GM12878 (cell line): ENCODE measurements at regions not wholly inside any gene's neighbourhood (a gene's known extent, or its start where the extent isn't known, plus 50 kb on each side); places are given as distances from the start of the nearest gene placed in this dataset.
A peak's percentile ranks its signal among the peaks of the same experiment; 100 is the strongest.

Experiments used
- ATAC-seq: fragments of 200-7000 bp; cut with Tn5 transposase; 3 replicates; pipeline ENCODE4 v1.9.1; 2020; ENCODE audit warnings: mild to moderate bottlenecking, moderate library complexity
- BruUV-seq: library from RNA; stranded (reverse); fragments of 400-500 nt; replicated peaks from 2 replicates; lab custom pipeline; 2021; lab: Mats Ljungman, UMichigan
- CTCF ChIA-PET: fragments of 300-600 bp; sonication (Branson Sonifier 250); formaldehyde crosslinking; extraction: SDS; loops from one replicate; lab custom pipeline; 2021; ENCODE audit warnings: inconsistent platforms; lab: Yijun Ruan, JAX
- POLR2A ChIA-PET: fragments of 350-600 bp; formaldehyde crosslinking; extraction: SDS; loops from one replicate; lab custom pipeline; 2021; ENCODE audit warnings: inconsistent platforms; lab: Charles Lee
- RAD21 ChIA-PET: fragments of 300-600 bp; sonication (Branson Sonifier 250); formaldehyde crosslinking; loops from one replicate; lab custom pipeline; 2023; ENCODE audit warnings: antibody characterized with exemption; ENCODE audit not compliant: unreplicated experiment; lab: Charles Lee
- SMC1A ChIA-PET: fragments of 300-600 bp; sonication (Branson Sonifier 250); formaldehyde crosslinking; loops from one replicate; lab custom pipeline; 2023; ENCODE audit not compliant: unreplicated experiment, uncharacterized antibody; lab: Charles Lee
- DNase-seq: peaks from one replicate; pipeline ENCODE4 v3.0.0-alpha.2; 2011; ENCODE audit warnings: low read depth, low spot score
- FAIRE-seq: peaks from 3 replicates; lab custom pipeline; 2011; peaks lifted over from hg19 to GRCh38; lab: Jason Lieb, UNC
- H2AFZ ChIP-seq: 2 replicates; pipeline ENCODE4 v1.6.0; 2011; ENCODE audit warnings: low read depth, low read length, control low read depth; ENCODE audit not compliant: control insufficient read depth
- H3K27ac ChIP-seq: 2 replicates; pipeline ENCODE4 v1.5.1; 2011; ENCODE audit warnings: control low read depth; ENCODE audit not compliant: control insufficient read depth, insufficient read depth
- H3K27me3 ChIP-seq, 2 experiments: replicated peaks in 1 of 2; 2 replicates each; pipeline versions ENCODE4 v1.6.0 to v1.6.1; 2011; ENCODE audit warnings: low read length in 1 of 2; ENCODE audit not compliant: control insufficient read depth in 2 of 2, insufficient read depth in 2 of 2
- H3K36me3 ChIP-seq, 2 experiments: 2 replicates each; pipeline ENCODE4 v1.5.1; 2011; ENCODE audit warnings: low read length in 1 of 2; ENCODE audit not compliant: control insufficient read depth in 2 of 2, insufficient read depth in 2 of 2
- H3K4me1 ChIP-seq: 2 replicates; pipeline ENCODE4 v1.6.1; 2011; ENCODE audit warnings: mild to moderate bottlenecking, low read length, moderate library complexity, mixed read lengths; ENCODE audit not compliant: control insufficient read depth, insufficient read depth
- H3K4me2 ChIP-seq: 2 replicates; pipeline ENCODE4 v1.6.0; 2011; ENCODE audit warnings: control low read depth; ENCODE audit not compliant: control insufficient read depth, insufficient read depth
- H3K4me3 ChIP-seq: fragments of 200-600 bp; sonication (generic); 2 replicates; pipeline ENCODE4 v1.5.1; 2016
- H3K79me2 ChIP-seq: 2 replicates; pipeline ENCODE4 v1.6.0; 2011; ENCODE audit warnings: low read length; ENCODE audit not compliant: control insufficient read depth, insufficient read depth
- H3K9ac ChIP-seq: 2 replicates; pipeline ENCODE4 v1.8.0; 2011; ENCODE audit warnings: low read length, control low read depth, mixed read lengths; ENCODE audit not compliant: control insufficient read depth, insufficient read depth
- H3K9me3 ChIP-seq: replicated peaks from 3 replicates; pipeline ENCODE4 v1.5.1; 2011; ENCODE audit warnings: mild to moderate bottlenecking, low read length; ENCODE audit not compliant: control insufficient read depth, insufficient read depth
- H4K20me1 ChIP-seq: 2 replicates; pipeline ENCODE4 v1.6.0; 2011; ENCODE audit not compliant: control insufficient read depth, insufficient read depth
- ASH2L ChIP-seq: fragments of 300-600, 200-600 bp; sonication (generic); IDR thresholded peaks from 2 replicates; pipeline ENCODE4 v1.6.1; 2017; ENCODE audit warnings: low read depth, mild to moderate bottlenecking, borderline replicate concordance
- CREM ChIP-seq: IDR thresholded peaks from 2 replicates; pipeline ENCODE4 v1.6.1; 2014; ENCODE audit warnings: antibody characterized with exemption, low read depth
- HDGF ChIP-seq: fragments of 450-650 bp; IDR thresholded peaks from 2 replicates; pipeline ENCODE4 v1.6.1; 2016; ENCODE audit warnings: antibody characterized with exemption
- KLF5 ChIP-seq: fragments of 450-650 bp; IDR thresholded peaks from 2 replicates; pipeline ENCODE4 v1.6.1; 2014; ENCODE audit warnings: mild to moderate bottlenecking; ENCODE audit not compliant: partially characterized antibody
- NFYB ChIP-seq: IDR thresholded peaks from 2 replicates; pipeline ENCODE4 v1.6.1; 2011; ENCODE audit warnings: low read depth, mild to moderate bottlenecking, low read length, improper control_type of control experiment, moderate library complexity; ENCODE audit not compliant: insufficient read depth
- RAD21 ChIP-seq: IDR thresholded peaks from 2 replicates; pipeline ENCODE4 v1.6.1; 2011; ENCODE audit warnings: mild to moderate bottlenecking, low read depth, low read length, moderate library complexity; ENCODE audit not compliant: insufficient read depth
- TAF1 ChIP-seq: IDR thresholded peaks from 2 replicates; pipeline ENCODE4 v1.6.1; 2011; ENCODE audit warnings: mild to moderate bottlenecking, low read depth, low read length, borderline replicate concordance
- YY1 ChIP-seq: IDR thresholded peaks from 2 replicates; pipeline ENCODE4 v1.6.1; 2011; ENCODE audit warnings: low read depth, mild to moderate bottlenecking, low read length
- WGBS: methylation state at CpG from one replicate; pipeline ENCODE4 v1.1.6; 2016; ENCODE audit warnings: low lambda C conversion rate; ENCODE audit not compliant: insufficient replicate concordance, insufficient coverage; ENCODE audit errors: missing lambda C conversion rate; 5-methylcytosine and 5-hydroxymethylcytosine counted together
- in situ Hi-C: fragments of 300-500 bp; cut with MboI; formaldehyde crosslinking; loops from 9 replicates; pipeline ENCODE4 v1.14.3; 2018; ENCODE audit warnings: mixed read lengths
- intact Hi-C: fragments of 100-400 bp; cut with micrococcal nuclease; formaldehyde crosslinking; loops from one replicate; pipeline ENCODE4 v1.14.2; 2022; ENCODE audit not compliant: unreplicated experiment
- TF ChIP-seq, protein P1 (sequence below): IDR thresholded peaks from 2 replicates; pipeline ENCODE4 v1.6.1; 2011; ENCODE audit warnings: low read depth, mild to moderate bottlenecking, low read length, moderate library complexity, borderline replicate concordance; ENCODE audit errors: extremely low read depth
- TF ChIP-seq, protein P2 (sequence below): fragments of 450-650 bp; IDR thresholded peaks from 2 replicates; pipeline ENCODE4 v1.6.1; 2017; ENCODE audit warnings: mild to moderate bottlenecking, moderate library complexity
- TF ChIP-seq, protein P3 (sequence below): fragments of 450-650 bp; IDR thresholded peaks from 2 replicates; pipeline ENCODE4 v1.6.1; 2017; ENCODE audit warnings: antibody characterized with exemption, mild to moderate bottlenecking, moderate library complexity

DNA sequence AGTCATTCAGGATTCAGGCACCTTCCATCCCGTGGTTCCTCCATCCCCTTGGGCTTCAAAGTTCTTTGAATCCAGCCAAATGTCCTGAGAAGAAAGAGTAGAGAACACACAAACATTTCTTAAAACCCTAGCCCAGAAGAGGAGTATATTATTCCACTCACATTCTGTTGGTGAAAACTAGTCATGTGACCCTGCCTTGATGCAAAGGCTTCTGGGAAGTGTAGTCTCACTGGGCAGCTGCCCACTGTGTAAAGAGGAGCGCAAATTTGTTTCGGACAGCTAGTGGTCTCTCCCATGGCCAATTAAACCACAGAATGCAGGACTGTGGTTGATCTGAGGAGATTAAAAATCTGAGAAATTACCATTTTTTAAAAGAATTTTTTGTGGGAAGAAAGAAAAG lies 304.4 kb downstream of the SUCLA2 start:
- no TSS peak for BruUV-seq
- Histone ChIP-seq H3K79me2 (no peaks in the 10 kb centered on the region), H2AFZ (no peak overlapping the region), H3K27me3 (no peaks in the 10 kb centered on the region), H3K4me1 (no peaks in the 10 kb centered on the region), H4K20me1 (no peaks in the 10 kb centered on the region), H3K4me2 (no peak overlapping the region), H3K4me3 (no peak overlapping the region), H3K9me3 (no peaks in the 10 kb centered on the region), H3K36me3 (no peaks in the 10 kb centered on the region), H3K9ac (no peak overlapping the region), H3K27ac (no peak overlapping the region)
- ChIA-PET SMC1A (no interaction called here), RAD21 (no interaction called here), POLR2A (no interaction called here), CTCF (no interaction called here)
- intact Hi-C loops: no loop called here
- FAIRE-seq (no peak), ATAC-seq (no peak), DNase-seq (no peak)
- in situ Hi-C loops: no loop called here
- TF ChIP-seq YY1 (no peak), NFYB (peak; percentile 65; the same call in 1 of the 2 replicates)
- 13% methylated on average over 3 of the region's 3 CpGs for WGBS

DNA sequence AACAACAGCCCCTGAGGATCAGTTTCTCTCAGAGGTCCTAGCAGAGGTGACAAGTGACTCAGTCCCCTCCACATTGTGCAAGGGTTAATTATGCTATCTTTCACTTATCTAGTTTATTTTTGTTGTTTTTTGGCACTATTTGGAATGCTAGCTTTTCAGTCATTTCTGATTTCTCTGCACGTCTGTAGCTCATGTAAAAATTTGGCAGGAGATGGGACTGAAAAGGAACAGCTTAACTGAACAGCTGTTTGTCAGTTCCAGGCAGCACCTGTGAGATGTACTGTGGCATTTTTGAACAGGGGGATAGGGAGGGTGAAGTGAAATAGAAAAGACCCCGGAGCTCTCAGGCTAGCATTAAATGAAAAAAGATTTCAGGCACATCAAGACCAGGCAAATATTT lies 313.5 kb downstream of the SUCLA2 start:
- CTCF ChIA-PET: no interaction called here
- in situ Hi-C loops (no loop called here), intact Hi-C loops (no loop called here)
- Histone ChIP-seq H3K9ac (no peak overlapping the region), H3K27ac (no peak overlapping the region), H3K36me3 (no peaks in the 10 kb centered on the region), H3K9me3 (no peaks in the 10 kb centered on the region), H3K79me2 (no peaks in the 10 kb centered on the region), H4K20me1 (no peaks in the 10 kb centered on the region), H3K4me2 (no peak overlapping the region), H2AFZ (no peak overlapping the region), H3K27me3 (no peaks in the 10 kb centered on the region), H3K4me1 (no peaks in the 10 kb centered on the region), H3K4me3 (no peak overlapping the region)
- ATAC-seq (no peak), FAIRE-seq (no peak), DNase-seq (no peak)
- SMC1A ChIA-PET: no interaction called here
- WGBS: 0% methylated on average over 2 of the region's 2 CpGs
- POLR2A ChIA-PET: no interaction called here
- BruUV-seq: no TSS peak
- RAD21 ChIA-PET: no interaction called here
- no peak for TF ChIP-seq CREM
- TF ChIP-seq RAD21: no peak
- TF ChIP-seq, protein P1, sequence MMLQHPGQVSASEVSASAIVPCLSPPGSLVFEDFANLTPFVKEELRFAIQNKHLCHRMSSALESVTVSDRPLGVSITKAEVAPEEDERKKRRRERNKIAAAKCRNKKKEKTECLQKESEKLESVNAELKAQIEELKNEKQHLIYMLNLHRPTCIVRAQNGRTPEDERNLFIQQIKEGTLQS: no peak
- TF ChIP-seq HDGF: no peak
- TF ChIP-seq, protein P2, sequence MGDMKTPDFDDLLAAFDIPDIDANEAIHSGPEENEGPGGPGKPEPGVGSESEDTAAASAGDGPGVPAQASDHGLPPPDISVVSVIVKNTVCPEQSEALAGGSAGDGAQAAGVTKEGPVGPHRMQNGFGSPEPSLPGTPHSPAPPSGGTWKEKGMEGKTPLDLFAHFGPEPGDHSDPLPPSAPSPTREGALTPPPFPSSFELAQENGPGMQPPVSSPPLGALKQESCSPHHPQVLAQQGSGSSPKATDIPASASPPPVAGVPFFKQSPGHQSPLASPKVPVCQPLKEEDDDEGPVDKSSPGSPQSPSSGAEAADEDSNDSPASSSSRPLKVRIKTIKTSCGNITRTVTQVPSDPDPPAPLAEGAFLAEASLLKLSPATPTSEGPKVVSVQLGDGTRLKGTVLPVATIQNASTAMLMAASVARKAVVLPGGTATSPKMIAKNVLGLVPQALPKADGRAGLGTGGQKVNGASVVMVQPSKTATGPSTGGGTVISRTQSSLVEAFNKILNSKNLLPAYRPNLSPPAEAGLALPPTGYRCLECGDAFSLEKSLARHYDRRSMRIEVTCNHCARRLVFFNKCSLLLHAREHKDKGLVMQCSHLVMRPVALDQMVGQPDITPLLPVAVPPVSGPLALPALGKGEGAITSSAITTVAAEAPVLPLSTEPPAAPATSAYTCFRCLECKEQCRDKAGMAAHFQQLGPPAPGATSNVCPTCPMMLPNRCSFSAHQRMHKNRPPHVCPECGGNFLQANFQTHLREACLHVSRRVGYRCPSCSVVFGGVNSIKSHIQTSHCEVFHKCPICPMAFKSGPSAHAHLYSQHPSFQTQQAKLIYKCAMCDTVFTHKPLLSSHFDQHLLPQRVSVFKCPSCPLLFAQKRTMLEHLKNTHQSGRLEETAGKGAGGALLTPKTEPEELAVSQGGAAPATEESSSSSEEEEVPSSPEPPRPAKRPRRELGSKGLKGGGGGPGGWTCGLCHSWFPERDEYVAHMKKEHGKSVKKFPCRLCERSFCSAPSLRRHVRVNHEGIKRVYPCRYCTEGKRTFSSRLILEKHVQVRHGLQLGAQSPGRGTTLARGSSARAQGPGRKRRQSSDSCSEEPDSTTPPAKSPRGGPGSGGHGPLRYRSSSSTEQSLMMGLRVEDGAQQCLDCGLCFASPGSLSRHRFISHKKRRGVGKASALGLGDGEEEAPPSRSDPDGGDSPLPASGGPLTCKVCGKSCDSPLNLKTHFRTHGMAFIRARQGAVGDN: no peak
- no peak for TF ChIP-seq KLF5
- TF ChIP-seq TAF1: no peak
- TF ChIP-seq, protein P3, sequence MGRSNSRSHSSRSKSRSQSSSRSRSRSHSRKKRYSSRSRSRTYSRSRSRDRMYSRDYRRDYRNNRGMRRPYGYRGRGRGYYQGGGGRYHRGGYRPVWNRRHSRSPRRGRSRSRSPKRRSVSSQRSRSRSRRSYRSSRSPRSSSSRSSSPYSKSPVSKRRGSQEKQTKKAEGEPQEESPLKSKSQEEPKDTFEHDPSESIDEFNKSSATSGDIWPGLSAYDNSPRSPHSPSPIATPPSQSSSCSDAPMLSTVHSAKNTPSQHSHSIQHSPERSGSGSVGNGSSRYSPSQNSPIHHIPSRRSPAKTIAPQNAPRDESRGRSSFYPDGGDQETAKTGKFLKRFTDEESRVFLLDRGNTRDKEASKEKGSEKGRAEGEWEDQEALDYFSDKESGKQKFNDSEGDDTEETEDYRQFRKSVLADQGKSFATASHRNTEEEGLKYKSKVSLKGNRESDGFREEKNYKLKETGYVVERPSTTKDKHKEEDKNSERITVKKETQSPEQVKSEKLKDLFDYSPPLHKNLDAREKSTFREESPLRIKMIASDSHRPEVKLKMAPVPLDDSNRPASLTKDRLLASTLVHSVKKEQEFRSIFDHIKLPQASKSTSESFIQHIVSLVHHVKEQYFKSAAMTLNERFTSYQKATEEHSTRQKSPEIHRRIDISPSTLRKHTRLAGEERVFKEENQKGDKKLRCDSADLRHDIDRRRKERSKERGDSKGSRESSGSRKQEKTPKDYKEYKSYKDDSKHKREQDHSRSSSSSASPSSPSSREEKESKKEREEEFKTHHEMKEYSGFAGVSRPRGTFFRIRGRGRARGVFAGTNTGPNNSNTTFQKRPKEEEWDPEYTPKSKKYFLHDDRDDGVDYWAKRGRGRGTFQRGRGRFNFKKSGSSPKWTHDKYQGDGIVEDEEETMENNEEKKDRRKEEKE: no peak
- no peak for TF ChIP-seq ASH2L
